SH-SY5Y (cell line): ENCODE measurements at regions not wholly inside any gene's neighbourhood (a gene's known extent, or its start where the extent isn't known, plus 50 kb on each side); places are given as distances from the start of the nearest gene placed in this dataset.

Experiments
- GATA2 ChIP-seq: IDR thresholded peaks from 2 replicates; pipeline ENCODE4 v1.6.1; 2011; ENCODE audit warnings: mild to moderate bottlenecking, low read depth, low read length
- GATA3 ChIP-seq: IDR thresholded peaks from 2 replicates; pipeline ENCODE4 v1.6.1; 2011; ENCODE audit warnings: low read depth, mild to moderate bottlenecking, low read length, moderate library complexity

DNA sequence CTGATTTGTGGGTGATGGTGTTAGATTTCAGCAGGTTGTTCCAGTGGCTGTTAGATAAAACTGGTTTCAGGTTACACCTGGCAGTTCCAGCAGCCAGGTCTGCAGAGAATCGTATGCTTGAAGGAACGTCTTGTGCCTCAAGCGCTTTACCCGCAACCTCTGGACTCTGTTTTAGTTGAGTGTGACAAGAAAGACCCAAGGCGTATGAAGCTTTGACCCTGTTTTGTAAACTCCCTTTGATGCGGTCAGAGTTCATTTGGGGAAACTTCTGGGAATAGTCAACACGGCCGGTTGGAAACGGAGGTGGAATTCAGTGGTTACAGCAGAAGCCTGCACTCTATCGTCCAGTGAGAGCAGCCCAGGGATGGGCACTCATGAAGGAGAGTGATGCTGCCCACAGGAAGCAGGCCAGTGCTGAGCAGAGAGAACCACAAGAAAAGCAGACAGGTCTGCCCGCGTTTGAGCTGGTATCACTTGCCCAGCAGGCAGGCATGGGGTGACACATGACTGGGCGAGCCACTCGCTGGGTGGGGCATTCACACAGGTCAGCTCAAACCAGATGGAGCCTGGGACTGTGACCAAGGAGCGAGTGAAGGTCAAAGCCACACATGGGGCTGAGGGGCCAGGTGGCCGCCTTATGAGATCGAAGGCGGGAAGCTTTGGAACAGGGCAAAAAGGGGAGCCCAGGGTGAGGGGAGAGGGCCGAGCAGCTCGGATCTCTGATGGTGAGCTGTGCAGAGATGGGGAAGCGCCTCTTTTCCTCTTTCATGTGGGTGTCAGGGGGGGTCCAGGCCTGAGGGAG lies 99.6 kb upstream of the MBOAT2 start:
- TF ChIP-seq GATA2 (no peak), GATA3 (no peak)

DNA sequence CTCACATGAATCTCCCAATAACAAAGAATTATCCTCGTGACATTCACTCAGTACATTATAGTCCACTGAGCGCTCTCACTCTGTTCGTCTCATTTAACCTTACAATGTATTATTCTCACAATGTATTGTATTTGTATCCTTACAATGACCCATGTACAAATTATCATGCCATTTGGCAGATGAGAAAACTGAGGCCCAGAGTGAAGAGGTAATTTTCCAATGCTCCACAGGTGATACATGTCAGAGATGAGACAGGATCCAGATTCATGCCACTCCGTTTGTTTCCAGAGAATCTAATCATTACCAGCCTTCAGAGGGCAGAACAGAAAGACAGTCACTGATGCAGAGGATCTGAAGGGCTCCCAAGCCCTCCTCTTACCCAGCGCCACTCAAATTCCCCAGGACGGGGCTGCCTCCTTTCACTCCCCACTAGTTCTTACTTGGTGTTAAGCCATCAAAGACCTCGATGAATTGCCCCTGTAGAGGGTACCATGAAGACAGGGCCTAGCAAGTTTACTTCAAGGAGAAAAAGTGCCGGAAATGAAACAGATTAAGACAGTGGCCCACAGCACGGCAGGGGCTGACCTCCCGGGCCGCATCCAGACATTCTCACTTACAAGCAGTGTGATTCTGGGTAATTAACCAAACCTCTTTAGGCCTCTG lies 98.4 kb upstream of the MBOAT2 start:
- no peak for TF ChIP-seq GATA2
- TF ChIP-seq GATA3, result no peak

DNA sequence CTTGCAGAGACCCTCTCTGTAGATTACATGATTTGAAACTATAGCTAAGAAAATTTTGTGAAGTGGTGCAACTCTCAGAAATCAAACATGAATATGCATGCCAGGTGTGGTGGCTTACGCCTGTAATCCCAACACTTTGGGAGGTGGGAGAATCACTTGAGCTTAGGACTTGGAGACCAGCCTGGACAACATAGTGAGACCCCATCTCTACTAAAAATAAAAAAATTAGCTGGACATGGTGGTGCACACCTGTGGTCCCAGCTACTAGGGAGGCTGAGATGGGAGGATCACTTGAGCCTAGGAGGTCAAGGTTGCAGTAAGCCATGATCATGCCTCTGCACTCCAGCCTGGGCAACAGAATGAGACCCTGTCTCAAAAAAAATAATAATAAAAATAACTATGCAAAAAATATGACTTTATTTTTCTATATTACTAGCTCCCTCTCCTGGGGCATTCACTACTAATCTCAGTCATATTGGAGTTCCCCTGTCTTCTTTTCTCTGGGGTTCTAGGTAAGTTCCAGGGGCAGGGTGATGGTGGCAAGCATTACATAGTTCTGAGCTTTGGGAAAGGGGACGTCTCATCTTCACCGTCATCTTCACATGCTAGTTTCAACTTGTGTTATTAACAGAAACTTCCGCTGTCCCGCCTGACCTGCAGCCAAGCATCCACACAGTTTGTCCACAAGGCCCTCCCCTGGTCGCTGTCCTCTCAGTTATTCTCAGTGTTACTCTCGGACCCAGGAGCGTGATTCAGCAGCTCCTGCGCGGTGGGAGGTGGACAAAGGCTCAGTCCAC lies 96.8 kb upstream of the MBOAT2 start:
- TF ChIP-seq GATA2, result no peak
- no peak for TF ChIP-seq GATA3

DNA sequence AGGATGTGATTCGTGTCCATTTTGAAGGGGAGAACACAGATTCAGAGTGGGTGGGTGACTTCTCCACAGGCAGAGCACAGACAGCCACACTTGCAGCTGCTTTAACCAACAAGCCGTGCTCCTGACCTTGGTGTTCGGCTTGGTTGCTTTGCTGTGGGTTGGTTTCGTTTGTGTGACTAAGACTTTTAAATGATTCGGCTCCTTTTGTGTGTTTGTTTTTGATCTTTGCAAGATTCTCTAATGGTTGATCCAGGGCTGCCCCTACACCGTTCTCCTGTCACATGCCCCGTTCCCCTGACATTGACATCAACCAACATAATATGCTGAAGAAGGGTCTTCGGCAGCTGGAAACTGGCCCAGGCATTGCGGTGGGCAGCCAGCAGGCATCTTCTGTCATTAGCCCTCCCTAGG lies 95.9 kb upstream of the MBOAT2 start:
- TF ChIP-seq GATA2 (no peak), GATA3 (no peak)

DNA sequence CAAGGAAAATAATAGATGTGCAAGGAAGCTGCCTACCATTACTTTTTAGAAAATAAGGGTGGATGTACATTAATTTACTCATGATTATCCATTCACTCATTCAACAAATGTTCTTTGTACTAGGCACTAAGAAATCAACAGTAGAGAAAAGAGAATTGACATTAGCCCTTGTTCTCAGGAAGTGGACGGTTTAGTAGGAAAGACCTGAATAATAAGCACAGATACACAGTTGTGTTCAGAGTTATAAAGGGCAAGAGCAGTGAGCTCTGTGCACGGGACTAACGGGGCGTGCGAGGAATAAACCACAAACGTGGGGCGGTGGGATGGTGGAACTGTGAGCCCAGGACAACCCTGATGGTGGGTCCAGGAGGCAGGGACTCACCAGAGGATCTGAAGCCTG lies 94.4 kb upstream of the MBOAT2 start:
- no peak for TF ChIP-seq GATA2
- no peak for TF ChIP-seq GATA3

DNA sequence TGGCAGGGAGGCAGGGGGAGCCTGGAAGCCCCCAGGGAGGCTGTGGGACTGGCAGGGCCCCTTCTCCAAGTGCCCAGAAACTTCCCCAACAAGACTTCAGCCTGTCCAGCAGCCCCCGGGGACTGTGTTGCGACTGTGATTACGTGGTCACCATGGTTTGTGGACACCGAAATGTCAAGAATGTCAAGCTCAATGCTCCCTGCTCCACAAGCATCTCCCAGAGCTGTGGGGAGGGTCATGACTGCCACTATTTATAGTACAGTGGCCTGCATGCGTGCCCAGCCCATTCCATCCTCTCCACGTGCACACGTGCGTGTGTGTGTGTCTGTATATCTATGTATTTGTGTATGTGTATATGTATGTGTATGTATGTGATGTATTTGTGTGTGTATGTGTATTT lies 93.8 kb upstream of the MBOAT2 start:
- TF ChIP-seq GATA2 (no peak), GATA3 (no peak)

DNA sequence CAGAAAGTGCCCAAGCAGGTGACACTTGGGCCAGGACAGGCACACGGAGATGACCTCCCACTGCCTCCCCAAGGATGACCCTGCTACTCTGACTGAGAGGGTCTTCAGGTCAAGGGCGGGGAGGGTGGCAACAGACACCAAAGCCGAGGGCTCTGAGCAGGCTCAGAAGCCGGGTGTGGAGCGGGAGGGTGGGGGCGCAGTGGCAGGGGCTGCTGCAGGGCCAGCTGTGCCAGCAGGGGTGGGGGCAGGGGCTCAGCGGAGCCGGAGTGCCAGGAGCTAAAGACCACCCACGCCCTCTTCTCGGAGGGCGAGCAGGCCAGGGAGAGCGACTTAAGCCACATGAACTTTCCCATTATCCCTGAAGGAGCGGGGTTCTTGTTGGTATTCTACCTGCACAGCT lies 93.3 kb upstream of the MBOAT2 start:
- no peak for TF ChIP-seq GATA2
- TF ChIP-seq GATA3, result no peak

DNA sequence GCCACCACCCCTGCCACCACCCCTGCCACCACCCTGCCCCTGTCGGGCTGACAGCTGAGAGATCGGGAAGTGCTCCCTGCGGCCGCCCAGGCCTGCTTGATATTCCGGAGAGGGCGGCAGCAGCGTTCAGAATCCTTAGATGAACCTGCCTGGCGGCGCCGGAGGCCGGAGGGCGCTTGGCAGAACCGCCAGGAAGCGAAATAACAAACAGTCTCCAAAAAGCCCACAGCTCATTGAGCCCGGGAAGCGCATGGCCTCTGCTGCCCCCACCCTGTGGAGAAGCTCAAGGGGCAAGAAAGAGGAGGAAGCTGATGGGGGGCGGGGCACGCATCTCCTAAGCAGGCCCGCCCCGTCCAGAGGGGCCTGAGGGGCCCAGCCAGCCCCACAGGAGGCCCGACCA lies 92.2 kb upstream of the MBOAT2 start:
- TF ChIP-seq GATA2, result no peak
- no peak for TF ChIP-seq GATA3

DNA sequence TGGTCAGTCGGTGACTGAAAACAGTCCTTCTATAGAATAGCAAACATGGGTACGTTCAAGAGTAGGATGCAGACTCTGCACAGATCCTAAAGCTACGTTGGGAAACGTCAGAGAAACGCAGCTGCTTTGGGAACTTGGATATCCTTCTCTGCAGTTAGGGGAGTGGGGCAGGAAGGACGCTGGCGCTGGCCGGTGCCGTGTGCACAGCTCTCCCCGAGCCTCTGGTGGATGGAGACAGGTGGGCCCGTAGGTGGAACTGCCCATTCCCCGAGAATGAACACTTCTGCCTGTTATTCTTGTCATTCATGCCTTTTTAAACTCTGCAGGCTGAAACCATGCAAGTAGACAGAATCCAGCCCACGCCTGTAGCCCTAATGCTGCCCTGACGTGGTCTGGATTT lies 91.7 kb upstream of the MBOAT2 start:
- TF ChIP-seq GATA2, result no peak

DNA sequence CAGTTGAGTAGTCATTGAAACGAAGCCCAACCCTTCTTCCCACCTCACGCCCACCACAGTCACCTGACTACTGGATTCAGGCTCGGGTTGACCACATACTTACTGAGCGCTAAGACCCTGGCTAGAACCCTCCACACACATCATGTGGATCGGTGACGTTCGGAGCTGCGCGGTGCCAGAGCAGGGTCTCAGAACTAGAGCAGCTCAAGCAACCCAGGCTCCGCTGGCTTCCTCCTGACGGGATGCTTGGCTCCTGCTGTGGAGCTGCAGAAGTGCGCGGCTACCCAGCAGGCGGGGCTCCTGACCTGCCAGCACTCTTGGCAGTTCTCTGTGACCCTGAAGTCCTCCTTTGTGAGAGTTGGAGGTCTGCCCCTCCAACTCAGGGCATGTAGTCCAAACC lies 90.6 kb upstream of the MBOAT2 start:
- no peak for TF ChIP-seq GATA3
- no peak for TF ChIP-seq GATA2

DNA sequence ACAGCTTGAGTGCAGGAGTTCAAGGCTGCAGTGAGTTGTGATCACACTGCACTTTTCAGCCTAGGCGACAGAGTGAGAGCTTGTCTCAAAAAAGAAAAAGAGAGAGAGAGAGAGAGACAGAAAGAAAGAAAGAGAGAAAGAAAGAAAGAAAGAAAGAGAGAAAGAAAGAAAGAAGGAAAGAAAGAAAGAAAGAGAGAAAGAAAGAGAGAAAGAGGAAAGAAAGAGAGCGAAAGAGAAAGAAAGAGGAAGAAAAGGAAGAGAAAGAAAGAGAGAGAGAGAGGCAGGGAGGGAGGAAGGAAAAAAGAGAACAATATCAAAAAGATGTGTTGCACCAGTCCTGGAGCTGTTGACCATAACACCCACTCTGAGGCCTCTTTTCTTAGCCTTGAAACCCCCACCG lies 89.8 kb upstream of the MBOAT2 start:
- TF ChIP-seq GATA3 (no peak), GATA2 (no peak)

DNA sequence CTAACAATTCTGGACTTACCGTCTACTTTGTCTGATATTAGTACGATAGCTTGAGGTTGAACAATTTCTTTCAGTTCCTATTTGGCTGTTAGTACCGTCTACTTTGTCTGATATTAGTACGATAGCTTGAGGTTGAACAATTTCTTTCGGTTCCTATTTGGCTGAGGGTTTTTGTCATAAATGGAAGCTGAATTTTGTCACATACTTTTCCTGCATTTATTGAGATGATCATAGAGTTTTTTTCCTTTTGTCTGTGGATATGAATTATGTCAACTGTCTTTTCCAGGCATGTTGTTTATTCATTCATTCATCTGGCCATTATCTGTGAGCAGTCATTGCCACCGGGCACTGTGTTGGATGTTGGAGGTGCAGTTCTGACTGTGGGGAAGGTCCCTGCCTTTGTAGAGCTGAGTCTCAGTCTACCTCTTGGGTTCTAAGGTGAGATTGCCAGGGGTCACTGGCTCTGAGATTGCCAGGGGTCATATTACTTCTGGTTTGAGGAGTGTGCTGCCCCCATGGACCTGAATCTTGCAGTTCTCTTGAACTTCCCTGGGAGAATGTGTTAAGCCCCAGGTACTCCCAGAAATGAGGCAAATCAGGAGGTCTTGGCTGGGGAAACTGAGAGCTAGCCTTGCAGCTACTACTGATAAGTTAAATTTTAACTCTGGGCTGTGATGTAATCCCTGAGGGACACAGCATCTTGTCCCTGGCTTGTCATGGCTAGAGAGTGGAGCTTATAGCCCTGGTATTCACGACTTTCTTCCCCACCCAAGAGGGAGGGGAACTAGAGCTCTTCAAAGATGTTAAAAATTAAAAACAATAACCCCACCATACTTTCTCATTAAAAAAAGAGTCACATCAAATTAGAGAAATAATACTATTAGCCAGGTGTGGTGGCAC lies 89.1 kb upstream of the MBOAT2 start:
- TF ChIP-seq GATA2 (no peak), GATA3 (no peak)

DNA sequence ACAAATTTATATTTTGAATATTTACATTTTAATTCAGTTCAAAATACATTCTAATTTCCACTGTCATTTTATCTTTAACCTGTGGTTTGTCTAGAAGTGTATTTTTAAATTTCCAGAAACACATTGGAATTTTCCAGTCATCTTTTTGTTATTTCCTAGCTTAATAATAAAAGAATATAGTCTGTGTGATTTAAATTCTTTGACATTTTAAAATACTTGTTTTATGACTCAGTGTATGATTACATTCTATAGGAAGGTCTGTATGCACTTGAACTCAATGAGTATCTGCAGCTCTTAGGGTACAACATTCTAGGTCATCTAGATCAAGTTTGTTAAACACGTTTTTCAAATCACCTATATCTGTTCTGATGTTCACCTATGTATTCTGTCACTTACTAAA lies 88.3 kb upstream of the MBOAT2 start:
- TF ChIP-seq GATA2, result no peak
- TF ChIP-seq GATA3, result no peak

DNA sequence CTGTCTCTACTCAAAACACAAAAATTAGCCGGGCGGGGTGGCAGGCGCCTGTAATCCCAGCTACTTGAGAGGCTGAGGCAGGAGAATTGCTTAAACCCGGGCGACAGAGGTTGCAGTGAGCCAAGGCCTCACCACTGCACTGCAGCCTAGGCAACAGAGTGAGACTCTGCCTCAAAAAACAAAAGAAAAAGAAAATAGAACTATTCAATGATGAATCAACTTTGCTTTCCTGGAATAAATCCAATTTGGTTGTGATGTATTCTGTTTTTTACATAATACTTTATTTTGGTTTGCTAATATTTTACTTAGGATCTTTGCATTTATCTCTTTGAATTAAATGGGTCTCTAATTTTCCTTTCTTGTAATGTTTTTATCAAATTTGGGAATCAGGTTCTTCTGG lies 86.3 kb upstream of the MBOAT2 start:
- TF ChIP-seq GATA2, result no peak
